Ishikawa (cell line): ENCODE measurements at regions not wholly inside any gene's neighbourhood (a gene's known extent, or its start where the extent isn't known, plus 50 kb on each side); places are given as distances from the start of the nearest gene placed in this dataset.

Experiments
- CEBPB ChIP-seq: IDR thresholded peaks from 2 replicates; pipeline ENCODE4 v1.6.1; 2012
- CREB1 ChIP-seq: IDR thresholded peaks from 2 replicates; pipeline ENCODE4 v1.6.1; 2012; ENCODE audit warnings: low read depth
- EGR1 ChIP-seq: IDR thresholded peaks from 2 replicates; pipeline ENCODE4 v1.6.1; 2012
- EP300 ChIP-seq: IDR thresholded peaks from 2 replicates; pipeline ENCODE4 v1.6.1; 2012; ENCODE audit warnings: borderline replicate concordance
- FOXM1 ChIP-seq: IDR thresholded peaks from 2 replicates; pipeline ENCODE4 v1.6.1; 2012; ENCODE audit warnings: low read depth, borderline replicate concordance
- NFIC ChIP-seq: IDR thresholded peaks from 2 replicates; pipeline ENCODE4 v1.6.1; 2012
- RAD21 ChIP-seq: IDR thresholded peaks from 2 replicates; pipeline ENCODE4 v1.6.1; 2012; ENCODE audit warnings: low read depth
- TAF1 ChIP-seq: IDR thresholded peaks from 2 replicates; pipeline ENCODE4 v1.6.1; 2012; ENCODE audit warnings: low read depth, mild to moderate bottlenecking
- TCF12 ChIP-seq: IDR thresholded peaks from 2 replicates; pipeline ENCODE4 v1.6.1; 2012; ENCODE audit warnings: low read depth
- TEAD4 ChIP-seq: IDR thresholded peaks from 2 replicates; pipeline ENCODE4 v1.6.1; 2012
- YY1 ChIP-seq: IDR thresholded peaks from 2 replicates; pipeline ENCODE4 v1.6.1; 2012; ENCODE audit warnings: low read depth
- ZBTB7A ChIP-seq: IDR thresholded peaks from 2 replicates; pipeline ENCODE4 v1.6.1; 2012; ENCODE audit warnings: low read depth
- TF ChIP-seq, protein P1 (sequence below): IDR thresholded peaks from 2 replicates; pipeline ENCODE4 v1.6.1; 2012; ENCODE audit warnings: low read depth, mild to moderate bottlenecking
- TF ChIP-seq, protein P2 (sequence below): IDR thresholded peaks from 2 replicates; pipeline ENCODE4 v1.6.1; 2012
- TF ChIP-seq, protein P3 (sequence below): IDR thresholded peaks from 2 replicates; pipeline ENCODE4 v1.6.1; 2012

DNA sequence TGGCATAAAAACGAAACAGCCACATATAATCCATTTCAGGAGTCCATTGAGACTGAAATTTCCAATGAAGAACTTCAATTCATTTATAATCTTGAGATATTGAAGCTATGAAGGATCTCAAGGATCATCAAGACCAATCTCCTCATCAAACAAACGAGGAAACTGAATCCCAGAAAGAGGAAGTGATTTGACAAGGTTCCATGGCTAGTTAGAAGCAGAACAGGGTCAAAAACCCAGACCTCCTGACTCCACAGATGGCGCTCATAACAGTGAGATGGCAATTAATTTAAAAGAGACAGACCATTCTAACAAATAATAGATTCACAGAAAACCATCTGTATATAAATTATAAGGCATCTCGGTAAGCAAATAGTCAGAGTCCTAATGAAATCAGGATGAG, 229.7 kb downstream of the KCTD12 start:
- TF ChIP-seq, protein P1, sequence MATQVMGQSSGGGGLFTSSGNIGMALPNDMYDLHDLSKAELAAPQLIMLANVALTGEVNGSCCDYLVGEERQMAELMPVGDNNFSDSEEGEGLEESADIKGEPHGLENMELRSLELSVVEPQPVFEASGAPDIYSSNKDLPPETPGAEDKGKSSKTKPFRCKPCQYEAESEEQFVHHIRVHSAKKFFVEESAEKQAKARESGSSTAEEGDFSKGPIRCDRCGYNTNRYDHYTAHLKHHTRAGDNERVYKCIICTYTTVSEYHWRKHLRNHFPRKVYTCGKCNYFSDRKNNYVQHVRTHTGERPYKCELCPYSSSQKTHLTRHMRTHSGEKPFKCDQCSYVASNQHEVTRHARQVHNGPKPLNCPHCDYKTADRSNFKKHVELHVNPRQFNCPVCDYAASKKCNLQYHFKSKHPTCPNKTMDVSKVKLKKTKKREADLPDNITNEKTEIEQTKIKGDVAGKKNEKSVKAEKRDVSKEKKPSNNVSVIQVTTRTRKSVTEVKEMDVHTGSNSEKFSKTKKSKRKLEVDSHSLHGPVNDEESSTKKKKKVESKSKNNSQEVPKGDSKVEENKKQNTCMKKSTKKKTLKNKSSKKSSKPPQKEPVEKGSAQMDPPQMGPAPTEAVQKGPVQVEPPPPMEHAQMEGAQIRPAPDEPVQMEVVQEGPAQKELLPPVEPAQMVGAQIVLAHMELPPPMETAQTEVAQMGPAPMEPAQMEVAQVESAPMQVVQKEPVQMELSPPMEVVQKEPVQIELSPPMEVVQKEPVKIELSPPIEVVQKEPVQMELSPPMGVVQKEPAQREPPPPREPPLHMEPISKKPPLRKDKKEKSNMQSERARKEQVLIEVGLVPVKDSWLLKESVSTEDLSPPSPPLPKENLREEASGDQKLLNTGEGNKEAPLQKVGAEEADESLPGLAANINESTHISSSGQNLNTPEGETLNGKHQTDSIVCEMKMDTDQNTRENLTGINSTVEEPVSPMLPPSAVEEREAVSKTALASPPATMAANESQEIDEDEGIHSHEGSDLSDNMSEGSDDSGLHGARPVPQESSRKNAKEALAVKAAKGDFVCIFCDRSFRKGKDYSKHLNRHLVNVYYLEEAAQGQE: no peak
- TF ChIP-seq CEBPB (no peak), EGR1 (no peak), TAF1 (no peak), EP300 (no peak), NFIC (no peak), RAD21 (no peak), CREB1 (no peak), ZBTB7A (no peak), TCF12 (no peak), FOXM1 (no peak), TEAD4 (no peak), YY1 (no peak)
- TF ChIP-seq, protein P2, sequence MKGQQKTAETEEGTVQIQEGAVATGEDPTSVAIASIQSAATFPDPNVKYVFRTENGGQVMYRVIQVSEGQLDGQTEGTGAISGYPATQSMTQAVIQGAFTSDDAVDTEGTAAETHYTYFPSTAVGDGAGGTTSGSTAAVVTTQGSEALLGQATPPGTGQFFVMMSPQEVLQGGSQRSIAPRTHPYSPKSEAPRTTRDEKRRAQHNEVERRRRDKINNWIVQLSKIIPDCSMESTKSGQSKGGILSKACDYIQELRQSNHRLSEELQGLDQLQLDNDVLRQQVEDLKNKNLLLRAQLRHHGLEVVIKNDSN: no peak
- TF ChIP-seq, protein P3, sequence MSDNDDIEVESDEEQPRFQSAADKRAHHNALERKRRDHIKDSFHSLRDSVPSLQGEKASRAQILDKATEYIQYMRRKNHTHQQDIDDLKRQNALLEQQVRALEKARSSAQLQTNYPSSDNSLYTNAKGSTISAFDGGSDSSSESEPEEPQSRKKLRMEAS: no peak

DNA sequence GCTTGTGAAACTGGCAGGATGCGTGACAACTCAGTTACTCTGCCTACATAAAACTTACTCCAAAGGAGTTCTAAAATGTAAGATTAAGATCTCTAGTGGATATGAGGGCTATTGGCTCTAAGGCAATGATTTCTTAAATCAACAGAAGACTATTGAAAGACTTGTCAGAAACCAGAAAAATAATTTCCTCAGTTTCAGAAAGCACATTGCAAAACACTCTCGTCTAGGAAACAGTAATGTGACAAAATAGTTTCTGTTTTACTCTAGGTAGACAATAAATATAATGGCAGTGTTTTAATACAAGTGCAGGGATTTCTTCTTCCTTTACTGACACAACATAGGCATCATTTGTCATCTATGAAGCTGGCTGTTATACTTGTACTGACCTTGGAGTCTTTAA, 230.1 kb downstream of the KCTD12 start:
- TF ChIP-seq ZBTB7A: no peak
- TF ChIP-seq YY1: no peak
- TF ChIP-seq, protein P1: no peak
- TF ChIP-seq TEAD4: no peak
- TF ChIP-seq, protein P3: no peak
- TF ChIP-seq RAD21: no peak
- TF ChIP-seq, protein P2: no peak
- no peak for TF ChIP-seq CREB1
- no peak for TF ChIP-seq NFIC
- TF ChIP-seq FOXM1: no peak
- no peak for TF ChIP-seq TAF1

DNA sequence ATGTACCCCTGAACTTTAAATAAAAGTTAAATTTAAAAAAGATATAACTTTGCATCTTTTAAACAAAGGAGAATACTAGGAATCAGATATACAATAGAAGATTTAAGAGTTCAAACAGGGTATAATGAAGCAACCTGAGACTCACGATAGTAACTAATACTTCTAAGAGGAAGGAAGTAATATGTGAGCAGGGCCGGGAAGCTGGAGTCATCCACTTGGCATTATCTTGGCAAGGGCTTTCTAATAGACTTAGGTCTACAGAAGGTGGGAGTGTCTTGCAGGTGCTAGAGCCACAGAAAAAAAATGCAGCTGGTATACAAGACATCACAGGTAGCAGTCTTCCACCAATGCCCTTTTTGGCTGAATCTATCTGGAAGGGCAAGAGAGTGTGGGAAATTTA, 231.9 kb downstream of the KCTD12 start:
- TF ChIP-seq FOXM1: no peak
- TF ChIP-seq, protein P2: no peak
- TF ChIP-seq, protein P1: no peak
- TF ChIP-seq CEBPB: no peak
- TF ChIP-seq, protein P3: no peak
- TF ChIP-seq YY1: no peak
- TF ChIP-seq TEAD4: no peak
- TF ChIP-seq RAD21: no peak
- TF ChIP-seq ZBTB7A: no peak
- TF ChIP-seq TAF1: no peak
- no peak for TF ChIP-seq TCF12
- TF ChIP-seq EP300: no peak
- no peak for TF ChIP-seq EGR1

DNA sequence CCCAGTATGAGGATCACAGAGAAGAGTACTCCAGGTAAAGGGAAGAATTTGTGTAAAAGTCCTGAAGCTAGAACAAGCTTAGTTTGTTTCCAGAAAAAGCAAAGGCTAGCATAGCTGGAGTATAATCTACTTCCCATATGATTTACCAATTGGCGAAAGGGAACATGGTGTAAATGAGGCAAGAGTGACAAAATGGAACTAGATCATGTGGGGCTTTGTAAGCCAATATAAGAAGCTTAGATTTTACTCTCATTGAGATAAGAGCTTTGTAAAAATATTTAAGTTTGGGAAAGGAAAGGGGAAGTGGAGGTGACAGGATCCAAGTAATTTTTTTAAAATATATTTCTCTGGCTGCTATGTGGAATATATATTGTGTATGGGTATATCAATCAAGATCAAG, 234.9 kb downstream of the KCTD12 start:
- TF ChIP-seq TAF1 (no peak), ZBTB7A (no peak), CEBPB (no peak), RAD21 (no peak)
- TF ChIP-seq, protein P1: no peak
- TF ChIP-seq, protein P2: no peak
